Lower leg skin (tissue), 4 donors: ENCODE measurements at regions not wholly inside any gene's neighbourhood (a gene's known extent, or its start where the extent isn't known, plus 50 kb on each side); places are given as distances from the start of the nearest gene placed in this dataset.

Source experiments
- DNase-seq, 2 donors: peaks; one replicate each; pipeline ENCODE4 v3.0.0-alpha.2; 2019; ENCODE audit warnings: low spot score in 2 of 2
- H3K4me3 ChIP-seq: fragments of 200-600 bp; sonication (generic); 2 replicates; pipeline ENCODE4 v1.5.1; 2017; ENCODE audit warnings: mild to moderate bottlenecking, low read depth; ENCODE audit not compliant: poor library complexity, severe bottlenecking
- POLR2A ChIP-seq, 2 donors: fragments of 450-650 bp; IDR thresholded peaks; one replicate each; pipeline ENCODE4 v1.6.1; 2016 to 2017; ENCODE audit warnings: antibody characterized with exemption in 2 of 2, mild to moderate bottlenecking in 1 of 2, moderate library complexity in 1 of 2
- WGBS, 2 donors: methylation state at CpG; one replicate each; pipeline ENCODE4 v1.1.5; 2018; 5-methylcytosine and 5-hydroxymethylcytosine counted together
- intact Hi-C: fragments of 100-400 bp; cut with DNase I; formaldehyde crosslinking; loops from one replicate; pipeline ENCODE4 v1.15.0; 2023; ENCODE audit warnings: low total_unique reads
- TF ChIP-seq, protein P1 (sequence below), 3 donors: fragments of 450-650 bp; IDR thresholded peaks; one replicate each; pipeline ENCODE4 v1.5.1; 2016; ENCODE audit warnings: antibody characterized with exemption in 3 of 3, mild to moderate bottlenecking in 3 of 3, moderate library complexity in 2 of 3

- H3K4me3 ChIP-seq: no peak overlapping the region
- DNase-seq: no peak
- WGBS, 2 donors: 91 to 92% methylated on average over 1 of the region's 1 CpG
- intact Hi-C loops: no loop called here
- TF ChIP-seq, protein P1, sequence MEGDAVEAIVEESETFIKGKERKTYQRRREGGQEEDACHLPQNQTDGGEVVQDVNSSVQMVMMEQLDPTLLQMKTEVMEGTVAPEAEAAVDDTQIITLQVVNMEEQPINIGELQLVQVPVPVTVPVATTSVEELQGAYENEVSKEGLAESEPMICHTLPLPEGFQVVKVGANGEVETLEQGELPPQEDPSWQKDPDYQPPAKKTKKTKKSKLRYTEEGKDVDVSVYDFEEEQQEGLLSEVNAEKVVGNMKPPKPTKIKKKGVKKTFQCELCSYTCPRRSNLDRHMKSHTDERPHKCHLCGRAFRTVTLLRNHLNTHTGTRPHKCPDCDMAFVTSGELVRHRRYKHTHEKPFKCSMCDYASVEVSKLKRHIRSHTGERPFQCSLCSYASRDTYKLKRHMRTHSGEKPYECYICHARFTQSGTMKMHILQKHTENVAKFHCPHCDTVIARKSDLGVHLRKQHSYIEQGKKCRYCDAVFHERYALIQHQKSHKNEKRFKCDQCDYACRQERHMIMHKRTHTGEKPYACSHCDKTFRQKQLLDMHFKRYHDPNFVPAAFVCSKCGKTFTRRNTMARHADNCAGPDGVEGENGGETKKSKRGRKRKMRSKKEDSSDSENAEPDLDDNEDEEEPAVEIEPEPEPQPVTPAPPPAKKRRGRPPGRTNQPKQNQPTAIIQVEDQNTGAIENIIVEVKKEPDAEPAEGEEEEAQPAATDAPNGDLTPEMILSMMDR (IDR thresholded peaks at IDR 0.05): no peak
- TF ChIP-seq POLR2A (IDR thresholded peaks at IDR 0.05): no peak
Observed at GRCh38 chr6:140905050-140905449, 1227.7 kb upstream of the GJE1 start.

- no peak for TF ChIP-seq POLR2A (IDR thresholded peaks at IDR 0.05)
- TF ChIP-seq, protein P1 (IDR thresholded peaks at IDR 0.05): no peak
- WGBS, 2 donors: 80 to 86% methylated on average over 8 of the region's 8 CpGs
- no peak overlapping the region for H3K4me3 ChIP-seq
- no peak for DNase-seq
- intact Hi-C loops: no loop called here
Observed at GRCh38 chr6:140897804-140898573, 1234.7 kb upstream of the GJE1 start.

DNA sequence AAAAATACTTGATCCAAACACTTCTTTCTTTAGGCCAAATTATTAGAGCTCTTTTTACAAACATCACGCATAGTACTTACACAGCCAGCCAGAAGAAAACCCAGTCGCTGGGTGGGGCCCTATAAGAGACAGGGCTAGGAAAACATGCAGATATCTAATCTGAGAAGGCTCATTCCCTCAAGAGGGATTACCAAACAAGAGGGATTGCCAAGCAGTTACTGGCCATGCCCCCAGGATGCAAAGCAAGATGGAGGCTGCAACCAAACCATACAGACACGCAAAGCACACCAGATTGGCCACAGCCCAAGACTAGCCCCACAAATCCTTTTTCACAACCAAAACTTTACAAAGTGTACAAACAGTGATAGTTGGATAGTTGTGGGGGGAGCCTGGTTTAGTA is 1235.4 kb upstream of the GJE1 start:
- DNase-seq: no peak
- intact Hi-C loops: no loop called here
- 92 to 94% methylated on average over 3 of the region's 3 CpGs for WGBS, 2 donors
- TF ChIP-seq, protein P1 (IDR thresholded peaks at IDR 0.05): no peak
- no peak for TF ChIP-seq POLR2A (IDR thresholded peaks at IDR 0.05)
- H3K4me3 ChIP-seq: no peak overlapping the region

DNA sequence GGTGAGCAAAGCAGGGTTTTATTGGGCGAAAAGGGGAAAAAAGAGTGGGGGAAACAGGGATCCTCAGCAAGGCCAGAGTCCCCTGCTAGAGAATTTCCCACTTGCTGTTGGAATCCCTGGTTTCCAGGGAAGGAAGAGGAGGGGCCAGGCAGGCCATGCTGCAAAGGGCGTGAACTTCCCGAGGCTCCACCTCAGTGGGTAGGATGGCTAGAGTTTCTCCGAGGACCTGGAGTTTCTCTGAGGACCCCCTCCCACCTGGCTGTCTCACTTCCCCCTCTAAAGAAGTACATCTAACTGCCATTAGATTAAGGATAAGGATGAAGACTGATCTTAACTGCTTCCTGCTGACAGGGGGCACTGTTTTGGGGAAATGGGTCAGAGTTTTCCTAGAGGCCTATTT is 1239.3 kb upstream of the GJE1 start:
- intact Hi-C loops: no loop called here
- TF ChIP-seq POLR2A (IDR thresholded peaks at IDR 0.05): no peak
- TF ChIP-seq, protein P1 (IDR thresholded peaks at IDR 0.05): no peak
- 69 to 79% methylated on average over 4 of the region's 4 CpGs for WGBS, 2 donors
- no peak overlapping the region for H3K4me3 ChIP-seq
- DNase-seq: no peak

- TF ChIP-seq, protein P1 (IDR thresholded peaks at IDR 0.05): no peak
- no peak for TF ChIP-seq POLR2A (IDR thresholded peaks at IDR 0.05)
- H3K4me3 ChIP-seq: no peak overlapping the region
- intact Hi-C loops: no loop called here
- DNase-seq: no peak
Observed at GRCh38 chr6:140879946-140880345, 1252.8 kb upstream of the GJE1 start.

- no peak for DNase-seq
- no peak overlapping the region for H3K4me3 ChIP-seq
- WGBS, 2 donors: 95% methylated on average over 3 of the region's 3 CpGs
- intact Hi-C loops: no loop called here
- no peak for TF ChIP-seq POLR2A (IDR thresholded peaks at IDR 0.05)
- TF ChIP-seq, protein P1 (IDR thresholded peaks at IDR 0.05): no peak
Observed at GRCh38 chr6:140874066-140874465, 1258.7 kb upstream of the GJE1 start.
